ENCODE measurements at regions not wholly inside any gene's neighbourhood (a gene's known extent, or its start where the extent isn't known, plus 50 kb on each side); places are given as distances from the start of the nearest gene placed in this dataset.

DNA sequence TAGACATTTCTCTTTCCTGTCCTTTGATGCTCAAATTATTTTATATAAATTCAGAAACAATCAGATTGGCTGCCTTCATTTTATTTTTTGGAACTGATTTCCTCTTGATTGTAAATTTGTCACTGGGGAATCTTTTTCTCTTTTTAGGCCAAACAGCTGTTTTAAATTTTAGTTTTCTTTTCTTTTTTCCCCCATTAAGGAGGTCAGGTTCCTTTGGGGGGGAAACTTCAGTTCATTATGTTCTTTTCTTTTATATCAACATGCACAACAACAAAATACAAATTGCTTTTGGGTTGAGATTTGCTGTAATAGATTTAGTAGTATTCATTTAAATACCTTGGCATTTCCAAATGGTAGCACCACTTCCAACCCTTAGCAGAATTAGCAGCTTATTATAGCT, 264.8 kb upstream of the SPRY2 start (continued):
- TF ChIP-seq ZNF529 (tag by site-specific recombination; IDR thresholded peaks at IDR 0.05; ENCODE audit: insufficient replicate concordance), result no peak
- TF ChIP-seq ZNF132 (tag by site-specific recombination; IDR thresholded peaks at IDR 0.05; ENCODE audit: borderline replicate concordance), result no peak
- TF ChIP-seq ZBTB11 (tag by site-specific recombination; conservative IDR thresholded peaks at IDR 0.05; ENCODE audit: low read depth), result no peak
- TF ChIP-seq ZNF518A (tag by site-specific recombination; conservative IDR thresholded peaks at IDR 0.05; ENCODE audit: low read depth), result no peak
- no peak for TF ChIP-seq ZNF23 (tag by site-specific recombination; IDR thresholded peaks at IDR 0.05; ENCODE audit: borderline replicate concordance)
- no peak for TF ChIP-seq GLI2 (tag by site-specific recombination; IDR thresholded peaks at IDR 0.05; ENCODE audit: borderline replicate concordance, low read depth)

- TF ChIP-seq KLF16 (tag by site-specific recombination; IDR thresholded peaks at IDR 0.05), result no peak
- no peak for TF ChIP-seq MYNN (tag by site-specific recombination; IDR thresholded peaks at IDR 0.05; ENCODE audit: borderline replicate concordance)
- no peak for TF ChIP-seq ZNF610 (tag by site-specific recombination; IDR thresholded peaks at IDR 0.05; ENCODE audit: borderline replicate concordance)
- ChIA-PET CTCF (interaction anchor here (0.6 kb wide), 1 partner anchor 515 kb away, joined by 3 read pairs; no protein-coding TSS in a partner anchor), POLR2A (no interaction called here)
- H3K27ac ChIP-seq (ENCODE audit: extremely low read depth, low read depth, low read length), result no peak overlapping the region
- H3K36me3 ChIP-seq (ENCODE audit: control insufficient read depth in 2 of 2, insufficient read depth in 1 of 2, low read length in 2 of 2), result no peaks in the 10 kb centered on the region
- H3K9me3 ChIP-seq (ENCODE audit: control insufficient read depth, insufficient read depth, low read depth, low read length), result no peaks in the 10 kb centered on the region
- H3K4me3 ChIP-seq (ENCODE audit: low read depth, low read length), result no peak overlapping the region
- no peaks in the 10 kb centered on the region for H3K4me1 ChIP-seq (ENCODE audit: control insufficient read depth, insufficient read depth, low read length)
Measured at GRCh38 chr13:80605011-80605410, 264.1 kb upstream of the SPRY2 start.

DNA sequence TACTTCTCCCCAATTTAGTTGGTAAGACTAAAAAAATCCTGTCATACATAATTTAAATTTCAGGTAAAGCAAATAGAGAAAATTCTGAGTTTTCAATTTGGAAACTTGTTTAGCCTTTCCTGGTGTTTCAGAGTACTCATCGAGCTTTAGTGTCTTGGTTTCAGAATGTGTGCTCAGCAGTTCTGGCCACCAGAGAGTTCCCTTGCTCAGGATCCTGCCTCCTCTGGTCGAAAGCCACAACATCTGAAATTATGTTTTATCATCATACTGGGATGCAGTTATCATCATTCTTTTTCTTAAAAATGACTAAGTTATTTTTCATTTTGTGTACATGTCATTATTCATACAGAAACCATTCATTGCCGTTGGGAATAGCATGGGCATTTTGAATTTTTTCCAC, 263.2 kb upstream of the SPRY2 start:
- Histone ChIP-seq H3K36me3 (ENCODE audit: control insufficient read depth in 2 of 2, insufficient read depth in 1 of 2, low read length in 2 of 2) (no peaks in the 10 kb centered on the region), H3K9me3 (ENCODE audit: control insufficient read depth, insufficient read depth, low read depth, low read length) (no peaks in the 10 kb centered on the region), H3K4me1 (ENCODE audit: control insufficient read depth, insufficient read depth, low read length) (no peaks in the 10 kb centered on the region), H3K4me3 (ENCODE audit: low read depth, low read length) (no peak overlapping the region), H3K27ac (ENCODE audit: extremely low read depth, low read depth, low read length) (no peak overlapping the region)
- POLR2A ChIA-PET, result no interaction called here
- CTCF ChIA-PET, result no interaction called here
- TF ChIP-seq ZNF513 (tag by site-specific recombination; IDR thresholded peaks at IDR 0.05) (no peak), KLF17 (tag by site-specific recombination; IDR thresholded peaks at IDR 0.05) (no peak), IKZF3 (tag by site-specific recombination; IDR thresholded peaks at IDR 0.05) (no peak), ZNF404 (tag by site-specific recombination; IDR thresholded peaks at IDR 0.05) (no peak), ATF2 (tag by site-specific recombination; IDR thresholded peaks at IDR 0.05; ENCODE audit: low read depth) (no peak)
- TF ChIP-seq, protein P1, sequence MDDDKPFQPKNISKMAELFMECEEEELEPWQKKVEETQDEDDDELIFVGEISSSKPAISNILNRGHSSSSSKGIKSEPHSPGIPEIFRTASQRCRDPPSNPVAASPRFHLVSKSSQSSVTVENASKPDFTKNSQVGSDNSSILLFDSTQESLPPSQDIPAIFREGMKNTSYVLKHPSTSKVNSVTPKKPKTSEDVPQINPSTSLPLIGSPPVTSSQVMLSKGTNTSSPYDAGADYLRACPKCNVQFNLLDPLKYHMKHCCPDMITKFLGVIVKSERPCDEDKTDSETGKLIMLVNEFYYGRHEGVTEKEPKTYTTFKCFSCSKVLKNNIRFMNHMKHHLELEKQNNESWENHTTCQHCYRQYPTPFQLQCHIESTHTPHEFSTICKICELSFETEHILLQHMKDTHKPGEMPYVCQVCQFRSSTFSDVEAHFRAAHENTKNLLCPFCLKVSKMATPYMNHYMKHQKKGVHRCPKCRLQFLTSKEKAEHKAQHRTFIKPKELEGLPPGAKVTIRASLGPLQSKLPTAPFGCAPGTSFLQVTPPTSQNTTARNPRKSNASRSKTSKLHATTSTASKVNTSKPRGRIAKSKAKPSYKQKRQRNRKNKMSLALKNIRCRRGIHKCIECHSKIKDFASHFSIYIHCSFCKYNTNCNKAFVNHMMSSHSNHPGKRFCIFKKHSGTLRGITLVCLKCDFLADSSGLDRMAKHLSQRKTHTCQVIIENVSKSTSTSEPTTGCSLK (tag by site-specific recombination; IDR thresholded peaks at IDR 0.05), result no peak
